Ishikawa (cell line): ENCODE measurements at regions not wholly inside any gene's neighbourhood (a gene's known extent, or its start where the extent isn't known, plus 50 kb on each side); places are given as distances from the start of the nearest gene placed in this dataset.

Experiments used
- CREB1 ChIP-seq: IDR thresholded peaks from 2 replicates; pipeline ENCODE4 v1.6.1; 2012; ENCODE audit warnings: low read depth
- EGR1 ChIP-seq: IDR thresholded peaks from 2 replicates; pipeline ENCODE4 v1.6.1; 2012
- EP300 ChIP-seq: IDR thresholded peaks from 2 replicates; pipeline ENCODE4 v1.6.1; 2012; ENCODE audit warnings: borderline replicate concordance
- FOXM1 ChIP-seq: IDR thresholded peaks from 2 replicates; pipeline ENCODE4 v1.6.1; 2012; ENCODE audit warnings: low read depth, borderline replicate concordance
- RAD21 ChIP-seq: IDR thresholded peaks from 2 replicates; pipeline ENCODE4 v1.6.1; 2012; ENCODE audit warnings: low read depth
- TAF1 ChIP-seq: IDR thresholded peaks from 2 replicates; pipeline ENCODE4 v1.6.1; 2012; ENCODE audit warnings: low read depth, mild to moderate bottlenecking
- TCF12 ChIP-seq: IDR thresholded peaks from 2 replicates; pipeline ENCODE4 v1.6.1; 2012; ENCODE audit warnings: low read depth
- TEAD4 ChIP-seq: IDR thresholded peaks from 2 replicates; pipeline ENCODE4 v1.6.1; 2012
- USF1 ChIP-seq: IDR thresholded peaks from 2 replicates; pipeline ENCODE4 v1.6.1; 2012
- YY1 ChIP-seq: IDR thresholded peaks from 2 replicates; pipeline ENCODE4 v1.6.1; 2012; ENCODE audit warnings: low read depth
- ZBTB7A ChIP-seq: IDR thresholded peaks from 2 replicates; pipeline ENCODE4 v1.6.1; 2012; ENCODE audit warnings: low read depth
- TF ChIP-seq, protein P1 (sequence below): IDR thresholded peaks from 2 replicates; pipeline ENCODE4 v1.6.1; 2012

GRCh38 chr13:50128428-50128931 lies 113.2 kb downstream of the KCNRG start:
- TF ChIP-seq TAF1 (no peak), USF1 (no peak), YY1 (no peak), TEAD4 (no peak), FOXM1 (no peak), TCF12 (no peak), CREB1 (no peak), EP300 (no peak), EGR1 (no peak), RAD21 (no peak), ZBTB7A (no peak)
- TF ChIP-seq, protein P1, sequence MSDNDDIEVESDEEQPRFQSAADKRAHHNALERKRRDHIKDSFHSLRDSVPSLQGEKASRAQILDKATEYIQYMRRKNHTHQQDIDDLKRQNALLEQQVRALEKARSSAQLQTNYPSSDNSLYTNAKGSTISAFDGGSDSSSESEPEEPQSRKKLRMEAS = no peak
